Gastrocnemius medialis (tissue), 4 donors: ENCODE measurements at regions not wholly inside any gene's neighbourhood (a gene's known extent, or its start where the extent isn't known, plus 50 kb on each side); places are given as distances from the start of the nearest gene placed in this dataset.

Experiments used
- ATAC-seq, 2 donors: fragments of 150-250 bp; one replicate each; pipeline ENCODE4 v1.9.1; 2016
- DNase-seq, 2 donors: peaks; one replicate each; pipeline ENCODE4 v3.0.0-alpha.2; 2019
- H3K27ac ChIP-seq, 4 donors: fragments of 200-600 bp; sonication (generic); 1 replicate in 1 of 4; 2 replicates in 3 of 4; pipeline ENCODE4 v1.5.1; 2016 to 2018; ENCODE audit warnings: mild to moderate bottlenecking in 2 of 4, moderate library complexity in 1 of 4
- H3K27me3 ChIP-seq, 3 donors: fragments of 200-600 bp; sonication (generic) in 2 of 3; 1 replicate in 1 of 3; 2 replicates in 2 of 3; pipeline versions ENCODE4 v1.5.1 to v1.6.0; 2016 to 2019; ENCODE audit warnings: mild to moderate bottlenecking in 1 of 3, moderate library complexity in 1 of 3
- H3K36me3 ChIP-seq, 2 donors: fragments of 200-600 bp; sonication (generic) in 1 of 2; one replicate each; pipeline ENCODE4 v1.5.1; 2017 to 2018
- H3K4me1 ChIP-seq, 2 donors: fragments of 200-600 bp; sonication (generic) in 1 of 2; one replicate each; pipeline ENCODE4 v1.5.1; 2016 to 2017; ENCODE audit warnings: mild to moderate bottlenecking in 2 of 2
- H3K4me3 ChIP-seq, 4 donors: fragments of 200-600 bp; sonication (generic) in 3 of 4; 1 replicate in 1 of 4; 2 replicates in 3 of 4; pipeline ENCODE4 v1.5.1; 2016 to 2019; ENCODE audit warnings: mild to moderate bottlenecking in 2 of 4
- H3K9me3 ChIP-seq, 3 donors: fragments of 200-600 bp; sonication (generic) in 2 of 3; 1 replicate in 1 of 3; 2 replicates in 2 of 3; pipeline ENCODE4 v1.5.1; 2016 to 2019
- CTCF ChIP-seq, 5 experiments: fragments of 450-650 bp in 3 of 5; fragments of 200-600 bp in 2 of 5; sonication (generic) in 2 of 5; IDR thresholded peaks in 4 of 5; conservative IDR thresholded peaks in 1 of 5; 1 replicate in 4 of 5; 2 replicates in 1 of 5; pipeline ENCODE4 v1.5.1; 2016 to 2019; ENCODE audit warnings: antibody characterized with exemption in 5 of 5, mild to moderate bottlenecking in 3 of 5, moderate library complexity in 3 of 5
- POLR2A ChIP-seq, 2 donors: fragments of 450-650 bp; IDR thresholded peaks; one replicate each; pipeline ENCODE4 v1.6.1; 2017; ENCODE audit warnings: antibody characterized with exemption in 2 of 2, mild to moderate bottlenecking in 2 of 2, moderate library complexity in 2 of 2
- in situ Hi-C, 4 donors: fragments of 200-750 bp; cut with MboI; loops; one replicate each; pipeline versions ENCODE4 v1.15.0 to v1.8.0; 2017; ENCODE audit warnings: low sequenced_read_pairs in 4 of 4
- intact Hi-C: fragments of 100-400 bp; cut with DNase I; formaldehyde crosslinking; loops from one replicate; pipeline ENCODE4 v1.15.1; 2023; ENCODE audit warnings: low total_unique reads

- in situ Hi-C loops (loop anchor here in 1 of 4 donors (25.0 kb wide), 1 partner anchor 101 kb away; the partner anchor contains the start of gene PPM1H), intact Hi-C loops (no loop called here)
- H3K27me3 ChIP-seq = no peaks in the 10 kb centered on the region
- no peak overlapping the region for H3K4me3 ChIP-seq
- H3K36me3 ChIP-seq = no peaks in the 10 kb centered on the region
- H3K4me1 ChIP-seq = no peaks in the 10 kb centered on the region
- DNase-seq = no peak
- TF ChIP-seq POLR2A (IDR thresholded peaks at IDR 0.05) = no peak
- TF ChIP-seq CTCF (IDR thresholded peaks at IDR 0.05 in 4 of 5, conservative IDR thresholded peaks at IDR 0.05 in 1 of 5) = no peak
- no peak overlapping the region for H3K27ac ChIP-seq
- no peak for ATAC-seq
- no peaks in the 10 kb centered on the region for H3K9me3 ChIP-seq
These were observed 103.8 kb upstream of the PPM1H start for GRCh38 chr12:63038713-63039100.

GRCh38 chr12:63037746-63038712, 103.1 kb upstream of the PPM1H start:
- intact Hi-C loops (no loop called here), in situ Hi-C loops (loop anchor here in 1 of 4 donors (25.0 kb wide), 1 partner anchor 101 kb away; the partner anchor contains the start of gene PPM1H)
- Histone ChIP-seq H3K36me3 (no peaks in the 10 kb centered on the region), H3K27ac (no peak overlapping the region), H3K4me3 (no peak overlapping the region), H3K4me1 (no peaks in the 10 kb centered on the region), H3K9me3 (no peaks in the 10 kb centered on the region), H3K27me3 (no peaks in the 10 kb centered on the region)
- DNase-seq = no peak
- TF ChIP-seq POLR2A (IDR thresholded peaks at IDR 0.05) = no peak
- no peak for TF ChIP-seq CTCF (IDR thresholded peaks at IDR 0.05 in 4 of 5, conservative IDR thresholded peaks at IDR 0.05 in 1 of 5)
- ATAC-seq = no peak

- Histone ChIP-seq H3K27me3 (no peaks in the 10 kb centered on the region), H3K4me1 (no peaks in the 10 kb centered on the region), H3K27ac (no peak overlapping the region), H3K36me3 (no peaks in the 10 kb centered on the region), H3K9me3 (no peaks in the 10 kb centered on the region), H3K4me3 (no peak overlapping the region)
- intact Hi-C loops = no loop called here
- no peak for TF ChIP-seq CTCF (IDR thresholded peaks at IDR 0.05 in 4 of 5, conservative IDR thresholded peaks at IDR 0.05 in 1 of 5)
- no peak for TF ChIP-seq POLR2A (IDR thresholded peaks at IDR 0.05)
- in situ Hi-C loops = loop anchor here in 1 of 4 donors (25.0 kb wide), 1 partner anchor 100 kb away; the partner anchor contains the start of gene PPM1H
- DNase-seq (no peak), ATAC-seq (no peak)
These were observed 102.0 kb upstream of the PPM1H start for GRCh38 chr12:63036974-63037335.

GRCh38 chr12:63036216-63036973, 101.4 kb upstream of the PPM1H start:
- Histone ChIP-seq H3K27me3 (no peaks in the 10 kb centered on the region), H3K27ac (no peak overlapping the region), H3K4me1 (no peaks in the 10 kb centered on the region), H3K4me3 (no peak overlapping the region), H3K9me3 (no peaks in the 10 kb centered on the region), H3K36me3 (no peaks in the 10 kb centered on the region)
- TF ChIP-seq CTCF (IDR thresholded peaks at IDR 0.05 in 4 of 5, conservative IDR thresholded peaks at IDR 0.05 in 1 of 5) (no peak), POLR2A (IDR thresholded peaks at IDR 0.05) (no peak)
- ATAC-seq = no peak
- in situ Hi-C loops = loop anchor here in 1 of 4 donors (25.0 kb wide), 1 partner anchor 99 kb away; the partner anchor contains the start of gene PPM1H
- no peak for DNase-seq
- intact Hi-C loops = no loop called here
